Prostate gland (tissue), 2 donors: ENCODE measurements at regions not wholly inside any gene's neighbourhood (a gene's known extent, or its start where the extent isn't known, plus 50 kb on each side); places are given as distances from the start of the nearest gene placed in this dataset.

Experiments
- POLR2AphosphoS5 ChIP-seq: sonication (generic); formaldehyde crosslinking; IDR thresholded peaks from one replicate; pipeline ENCODE4 v1.6.1; 2017; ENCODE audit warnings: antibody characterized with exemption
- TF ChIP-seq, protein P1 (sequence below), 4 experiments: fragments of 200-600 bp in 2 of 4; fragments of 450-650 bp in 2 of 4; sonication (generic) in 2 of 4; IDR thresholded peaks; 1 replicate in 3 of 4; 2 replicates in 1 of 4; pipeline ENCODE4 v1.5.1; 2016 to 2019; ENCODE audit warnings: antibody characterized with exemption in 4 of 4, mild to moderate bottlenecking in 2 of 4, moderate library complexity in 2 of 4

DNA sequence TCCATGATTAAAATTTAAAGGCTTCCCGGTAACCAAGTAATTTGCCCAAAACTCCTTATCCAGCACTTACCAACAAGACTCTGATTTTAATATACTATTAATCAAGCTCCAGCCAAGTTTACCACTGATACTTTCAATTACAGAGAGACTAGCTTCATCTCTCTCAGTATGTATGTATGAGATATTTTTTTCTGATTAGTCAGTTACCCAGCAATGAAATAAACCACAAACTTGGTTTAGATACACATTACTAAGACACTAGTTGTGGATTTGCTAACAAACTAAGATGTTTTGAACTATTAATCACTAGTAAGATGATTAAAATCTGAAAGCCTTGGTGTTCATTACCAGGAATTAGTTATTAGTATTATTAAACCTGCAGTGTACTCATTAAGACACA, 1272.2 kb upstream of the ACVR2A start:
- no peak for TF ChIP-seq POLR2AphosphoS5
- TF ChIP-seq, protein P1, sequence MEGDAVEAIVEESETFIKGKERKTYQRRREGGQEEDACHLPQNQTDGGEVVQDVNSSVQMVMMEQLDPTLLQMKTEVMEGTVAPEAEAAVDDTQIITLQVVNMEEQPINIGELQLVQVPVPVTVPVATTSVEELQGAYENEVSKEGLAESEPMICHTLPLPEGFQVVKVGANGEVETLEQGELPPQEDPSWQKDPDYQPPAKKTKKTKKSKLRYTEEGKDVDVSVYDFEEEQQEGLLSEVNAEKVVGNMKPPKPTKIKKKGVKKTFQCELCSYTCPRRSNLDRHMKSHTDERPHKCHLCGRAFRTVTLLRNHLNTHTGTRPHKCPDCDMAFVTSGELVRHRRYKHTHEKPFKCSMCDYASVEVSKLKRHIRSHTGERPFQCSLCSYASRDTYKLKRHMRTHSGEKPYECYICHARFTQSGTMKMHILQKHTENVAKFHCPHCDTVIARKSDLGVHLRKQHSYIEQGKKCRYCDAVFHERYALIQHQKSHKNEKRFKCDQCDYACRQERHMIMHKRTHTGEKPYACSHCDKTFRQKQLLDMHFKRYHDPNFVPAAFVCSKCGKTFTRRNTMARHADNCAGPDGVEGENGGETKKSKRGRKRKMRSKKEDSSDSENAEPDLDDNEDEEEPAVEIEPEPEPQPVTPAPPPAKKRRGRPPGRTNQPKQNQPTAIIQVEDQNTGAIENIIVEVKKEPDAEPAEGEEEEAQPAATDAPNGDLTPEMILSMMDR (IDR thresholded peaks at IDR 0.05): no peak
